ENCODE measurements at regions not wholly inside any gene's neighbourhood (a gene's known extent, or its start where the extent isn't known, plus 50 kb on each side); places are given as distances from the start of the nearest gene placed in this dataset.

DNA sequence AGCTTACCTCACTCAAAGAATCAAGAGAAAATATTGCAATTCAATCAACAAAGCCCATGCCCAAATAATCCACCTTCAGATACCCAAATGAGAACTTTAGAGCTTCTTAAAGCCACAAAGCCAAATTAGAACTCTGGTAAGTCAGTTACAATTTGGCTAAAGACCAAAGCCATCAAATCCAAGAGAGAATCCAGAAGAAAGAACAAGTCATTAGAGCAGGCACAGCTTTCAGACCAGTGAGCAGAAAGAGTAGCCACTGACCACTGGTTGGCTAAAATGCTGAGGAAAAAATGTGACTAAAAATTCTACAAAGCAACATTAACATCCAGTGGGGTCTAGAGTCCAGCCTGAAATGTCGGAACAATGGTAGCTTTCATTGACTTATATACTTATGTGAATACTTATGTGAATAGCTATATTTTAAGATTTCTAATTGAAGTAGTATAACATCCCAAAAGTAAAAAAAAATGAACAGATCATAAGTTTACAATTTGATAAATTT is 735.2 kb upstream of the TBX3 start:
- DNase-seq = no peak

- no peak for DNase-seq
These were observed 733.6 kb upstream of the TBX3 start for GRCh38 chr12:115417610-115418009.

- no peak for DNase-seq
These were observed 732.9 kb upstream of the TBX3 start for GRCh38 chr12:115416869-115417268.

DNA sequence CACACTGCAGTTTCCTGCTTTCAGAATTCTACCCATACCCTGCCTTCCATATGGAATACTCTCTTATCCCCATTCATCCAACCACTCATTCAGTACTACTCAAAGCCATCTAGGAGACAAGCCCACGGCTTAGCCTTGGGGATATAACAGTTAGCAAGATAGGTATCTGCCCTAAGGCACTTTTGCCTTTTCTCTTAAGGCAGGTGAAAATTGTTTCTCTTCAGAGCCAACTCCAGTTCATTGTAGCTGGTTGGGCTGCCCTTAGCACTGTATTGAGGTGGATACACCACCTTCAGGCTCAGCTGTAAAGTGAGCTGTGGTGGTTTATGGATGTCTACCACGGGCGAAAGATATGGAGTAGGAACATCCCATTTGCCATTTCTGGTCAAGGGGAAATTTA is 729.7 kb upstream of the TBX3 start:
- no peak for DNase-seq

- no peak for DNase-seq
These were observed 728.9 kb upstream of the TBX3 start for GRCh38 chr12:115412831-115413230.

DNA sequence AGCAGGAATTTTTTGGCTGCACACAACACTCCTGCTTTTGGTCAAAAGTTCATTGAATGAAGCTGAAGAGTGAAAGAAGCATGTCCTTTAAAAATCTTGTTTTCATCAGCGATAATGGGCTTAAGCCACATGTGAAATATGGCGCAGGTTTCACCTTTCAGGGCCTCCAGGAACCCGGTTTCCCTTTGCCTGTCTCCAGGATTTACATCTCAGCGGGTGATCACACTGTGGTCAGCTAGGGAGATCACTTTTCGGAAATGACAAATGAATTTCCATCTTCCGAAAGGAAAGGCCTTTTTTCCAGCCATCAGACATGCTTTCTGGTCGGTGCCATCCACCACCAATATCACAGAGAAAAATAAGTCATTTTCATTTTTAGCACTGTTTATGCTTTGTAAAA is 727.1 kb upstream of the TBX3 start:
- no peak for DNase-seq

DNA sequence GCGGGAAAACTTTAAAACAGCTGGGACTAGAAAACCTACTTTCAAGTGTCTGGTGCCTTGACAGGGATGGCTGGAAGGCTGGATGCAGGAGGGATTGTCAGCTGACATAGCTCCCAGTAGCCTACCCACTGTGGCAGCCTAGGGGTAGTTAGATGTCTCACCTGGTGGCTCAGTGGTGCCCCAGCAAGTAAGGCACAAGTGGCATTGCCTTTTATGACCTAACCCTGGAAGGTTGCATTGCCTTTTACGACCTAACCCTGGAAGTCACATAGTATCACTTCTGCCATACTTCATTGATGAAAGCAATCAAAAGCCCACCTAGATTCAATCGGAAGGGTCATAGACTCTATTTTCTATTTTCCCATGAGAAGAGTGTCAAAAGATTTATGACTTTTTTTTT is 724.7 kb upstream of the TBX3 start:
- no peak for DNase-seq

GRCh38 chr12:115407723-115408122 is 723.7 kb upstream of the TBX3 start:
- no peak for DNase-seq

- DNase-seq = no peak
These were observed 723.1 kb upstream of the TBX3 start for GRCh38 chr12:115407036-115407435.

DNA sequence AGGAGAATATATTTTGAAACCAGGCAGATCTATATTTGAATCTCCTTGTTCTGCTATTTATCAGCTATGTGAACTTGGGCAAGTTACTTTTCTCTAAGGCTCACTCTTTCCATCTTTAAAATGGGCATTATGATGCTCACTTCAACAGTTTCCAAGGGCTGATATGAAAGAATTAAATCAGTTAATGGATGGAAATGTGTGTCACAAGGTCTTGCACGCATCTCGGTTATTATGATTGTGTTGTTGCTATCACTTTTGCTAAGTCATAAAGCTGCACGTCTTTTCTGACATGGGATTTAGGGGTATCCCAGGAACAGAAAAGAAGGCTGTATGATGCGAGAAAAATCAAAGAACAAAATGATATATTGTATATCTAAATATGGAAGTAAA is 721.5 kb upstream of the TBX3 start:
- no peak for DNase-seq

DNA sequence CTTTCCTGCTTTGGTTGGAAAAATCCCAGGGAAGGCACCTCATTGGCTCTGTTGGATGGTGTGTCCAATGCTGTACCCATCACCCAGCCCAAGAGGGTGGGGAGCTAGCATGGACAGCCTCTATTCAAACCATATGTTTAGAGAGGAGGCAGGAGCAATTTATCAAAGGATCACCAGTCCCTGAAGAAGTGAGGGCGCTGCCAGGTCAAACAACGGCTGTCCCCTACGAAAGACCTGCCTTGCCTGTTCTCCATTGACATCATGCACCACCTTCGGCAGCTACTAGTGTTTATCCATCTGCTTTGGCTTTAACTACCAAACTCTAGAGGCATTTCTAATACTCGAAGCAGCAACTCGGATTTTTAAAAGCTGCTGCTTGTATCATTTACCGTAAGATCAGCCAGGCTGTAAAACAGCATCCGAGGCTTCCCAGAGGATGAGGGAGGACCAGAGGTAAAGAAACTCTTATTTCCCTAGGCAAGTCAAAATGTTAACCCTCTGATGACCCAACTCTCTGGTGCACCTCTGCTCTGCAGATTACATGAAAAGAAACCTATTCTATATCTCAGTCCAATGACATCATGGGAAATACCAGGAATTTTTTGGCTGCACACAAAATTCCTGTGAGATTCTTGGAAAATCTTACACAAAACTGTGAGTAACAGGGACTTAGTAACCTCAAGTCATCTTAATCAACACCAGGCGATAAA is 720.9 kb upstream of the TBX3 start:
- no peak for DNase-seq

DNA sequence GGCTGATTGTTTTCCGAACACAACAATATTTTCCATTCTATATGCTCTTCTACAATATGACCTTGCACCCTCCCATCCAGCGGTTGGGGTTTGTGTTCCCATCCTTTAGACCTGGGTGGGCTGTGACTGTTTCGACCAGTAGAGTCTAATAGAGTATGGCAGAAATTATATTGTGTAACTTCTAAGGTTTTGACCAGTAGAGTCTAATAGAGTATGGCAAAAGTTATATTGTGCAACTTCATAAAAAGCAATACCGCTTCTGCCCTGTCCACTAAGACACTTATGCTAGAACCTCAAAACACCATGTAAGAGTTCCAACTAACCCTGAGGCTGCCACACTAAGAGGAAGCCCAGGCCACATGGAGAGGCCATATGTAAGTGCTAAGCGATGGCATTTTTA is 719.7 kb upstream of the TBX3 start:
- DNase-seq = no peak

DNA sequence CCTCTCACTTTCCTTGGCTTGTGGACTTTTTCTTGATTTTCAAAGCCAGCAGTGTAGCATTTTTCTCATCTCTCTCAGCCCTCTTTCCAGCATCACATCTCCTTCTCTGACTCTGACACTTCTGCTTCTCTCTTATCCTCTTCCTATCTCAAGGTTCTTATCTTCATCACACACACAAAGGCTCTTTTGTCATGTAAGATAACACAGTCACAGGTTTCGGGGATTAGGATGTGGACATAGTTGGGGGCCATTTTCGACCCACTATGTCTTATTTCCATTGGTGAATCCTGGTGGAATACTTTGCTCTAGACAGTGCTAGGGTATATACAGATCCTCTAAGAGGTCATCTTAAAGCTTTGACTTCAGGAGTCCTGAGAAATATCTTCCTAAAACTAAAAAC is 719.3 kb upstream of the TBX3 start:
- no peak for DNase-seq

DNA sequence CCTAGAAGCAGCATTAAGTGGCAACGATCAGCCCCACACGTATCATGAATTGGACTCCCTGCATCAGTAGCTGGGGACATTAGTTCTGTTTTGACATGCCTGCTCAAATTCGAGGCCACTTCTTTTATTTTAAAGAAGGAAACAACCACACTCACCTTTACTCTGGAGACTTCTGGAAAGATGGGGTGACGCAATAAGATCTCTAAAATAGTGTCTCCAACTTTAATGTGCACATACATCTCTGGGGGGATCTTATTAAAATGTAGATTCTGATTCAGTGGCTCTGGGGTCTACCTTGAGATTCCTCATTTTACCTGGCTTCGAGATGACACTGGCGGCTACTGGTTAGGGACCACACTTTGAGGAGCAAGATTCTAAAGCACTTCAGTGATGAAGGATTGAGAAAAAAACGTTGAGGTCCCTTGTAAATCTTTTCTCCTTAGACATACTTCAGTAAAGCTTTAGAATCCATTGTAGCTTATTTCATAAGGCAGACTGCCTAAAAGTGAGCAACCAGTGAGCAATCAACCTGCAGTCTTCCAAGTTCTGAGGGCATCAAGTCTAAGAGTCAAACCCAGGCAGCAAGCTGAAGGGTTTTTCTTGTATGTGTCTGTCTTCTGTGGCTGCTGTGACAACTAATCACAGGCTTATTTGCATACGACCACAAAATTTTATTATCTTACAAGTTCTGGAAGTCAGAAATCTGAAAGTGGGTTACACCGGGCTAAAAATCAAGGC is 718.6 kb upstream of the TBX3 start:
- no peak for DNase-seq

DNA sequence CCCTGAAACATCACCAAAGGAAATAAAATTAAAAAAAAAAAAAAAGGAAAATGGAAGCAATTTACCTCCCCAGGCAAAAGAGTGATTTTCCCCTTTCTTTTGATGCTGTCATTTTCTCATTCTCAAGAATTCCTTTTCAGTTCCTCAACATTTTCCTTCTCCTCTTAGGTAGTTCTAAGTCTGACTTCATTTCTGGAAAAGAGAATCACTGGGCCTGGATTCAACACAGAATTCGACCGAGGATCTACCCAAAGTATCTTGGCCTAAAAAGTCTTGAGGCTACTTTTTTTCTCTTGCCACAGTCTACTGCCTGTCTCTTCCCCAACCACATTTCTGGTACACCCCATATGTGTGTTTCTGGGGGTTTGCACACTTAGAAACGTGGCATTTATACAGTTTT is 717.8 kb upstream of the TBX3 start:
- DNase-seq = no peak

DNA sequence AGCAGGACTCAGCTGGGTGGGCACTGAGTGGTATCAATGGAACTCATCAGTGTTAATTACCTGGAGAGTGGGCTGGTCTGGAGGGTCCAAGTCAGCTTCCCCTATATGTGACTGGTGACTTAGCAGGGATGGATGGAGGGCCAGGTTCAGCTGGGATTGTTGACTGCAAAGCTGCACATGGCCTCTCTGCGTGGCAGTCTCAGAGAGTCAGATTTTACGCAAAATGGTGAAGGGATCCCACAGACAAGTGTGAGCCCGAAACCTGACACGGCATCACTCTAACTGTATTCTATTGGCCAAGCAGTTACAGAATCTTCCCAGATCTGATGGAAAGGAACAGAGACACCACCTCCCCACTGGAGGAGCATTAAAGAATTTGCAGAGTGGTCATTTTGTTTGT is 716.0 kb upstream of the TBX3 start:
- DNase-seq = no peak

DNA sequence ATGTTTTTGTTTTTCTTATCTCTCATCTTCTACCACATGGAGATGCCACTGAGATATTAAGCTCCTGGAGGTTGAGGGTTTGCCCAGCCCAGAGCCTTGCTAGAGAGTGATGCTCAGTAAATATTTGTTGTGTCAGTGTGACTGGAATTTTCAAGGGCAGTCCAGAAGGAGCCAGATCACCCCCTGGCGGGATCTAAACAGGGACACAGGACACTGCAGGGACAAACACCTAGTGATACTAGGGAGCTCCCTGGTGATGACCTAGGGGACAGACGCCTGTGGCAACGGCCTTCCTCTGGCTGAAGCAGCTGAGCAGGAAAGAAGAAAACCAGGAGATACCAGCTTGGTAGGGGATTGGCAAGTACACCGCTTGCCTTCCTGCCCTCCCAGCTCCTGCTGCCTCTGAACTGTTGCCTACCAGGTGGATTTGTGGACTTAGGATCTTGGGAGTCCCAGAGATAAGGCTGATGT is 714.4 kb upstream of the TBX3 start:
- DNase-seq = peak; percentile 11

- DNase-seq = no peak
These were observed 712.6 kb upstream of the TBX3 start for GRCh38 chr12:115396567-115396966.

- DNase-seq = no peak
These were observed 710.7 kb upstream of the TBX3 start for GRCh38 chr12:115394496-115395220.

DNA sequence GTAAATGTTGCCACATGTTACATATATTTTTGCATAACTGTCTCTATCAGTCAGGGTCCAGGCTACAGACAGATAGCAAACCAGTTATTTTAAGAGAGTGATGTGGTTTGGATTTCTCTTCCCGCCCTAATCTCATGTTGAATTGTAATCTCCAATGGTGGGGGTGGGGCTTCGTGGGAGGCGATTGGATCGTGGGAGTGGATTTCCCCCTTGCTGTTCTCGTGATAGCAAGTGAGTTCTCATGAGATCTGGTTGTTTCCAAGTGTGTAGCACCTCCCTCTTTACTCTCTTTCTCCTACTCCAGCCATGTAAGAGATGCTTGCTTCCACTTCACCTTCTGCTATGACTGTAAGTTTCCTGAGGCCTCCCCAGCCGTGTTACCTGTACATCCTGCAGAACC is 704.2 kb upstream of the TBX3 start:
- DNase-seq = peak; percentile 94

- peak; percentile 57 for DNase-seq
These were observed 703.5 kb upstream of the TBX3 start for GRCh38 chr12:115387467-115387901.

DNA sequence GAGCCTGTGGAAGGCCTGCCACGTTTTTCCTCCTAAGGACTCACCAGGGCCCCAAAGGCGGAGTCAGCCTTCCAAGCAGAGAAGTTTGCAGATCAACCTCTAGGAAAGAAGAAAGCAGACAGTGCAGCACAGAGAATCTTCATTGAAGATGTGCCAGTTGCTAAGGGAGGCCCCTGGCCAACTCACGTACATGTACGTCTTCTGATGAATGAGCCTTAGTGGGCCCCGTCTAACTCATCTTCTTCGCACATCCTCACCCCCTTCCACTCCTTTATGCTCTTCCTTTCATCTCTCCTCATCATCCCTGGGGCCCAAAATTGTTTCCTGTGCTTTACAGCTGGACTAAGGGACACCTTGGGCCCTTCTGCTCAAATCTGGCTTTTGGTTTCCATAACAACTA is 703.0 kb upstream of the TBX3 start:
- DNase-seq = no peak

DNA sequence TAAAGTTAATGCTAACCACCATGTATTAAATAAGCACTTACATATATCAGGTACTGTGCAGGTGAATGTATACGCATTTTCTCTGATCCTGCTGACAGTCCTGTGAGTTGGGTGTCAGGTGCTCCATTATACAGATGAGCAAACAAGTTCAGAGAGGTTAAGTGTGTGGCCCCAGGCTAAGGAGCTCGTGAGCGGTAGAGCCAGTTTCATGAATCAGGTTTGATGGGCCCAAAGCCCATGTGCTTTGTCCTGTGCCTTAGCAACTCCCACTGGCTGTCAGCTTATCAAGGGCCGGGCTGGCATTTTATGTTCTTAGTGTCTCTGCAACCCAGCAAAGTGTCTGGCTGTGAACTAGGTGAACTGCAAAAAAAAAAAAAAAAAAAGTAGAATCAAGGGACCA is 701.2 kb upstream of the TBX3 start:
- no peak for DNase-seq

DNA sequence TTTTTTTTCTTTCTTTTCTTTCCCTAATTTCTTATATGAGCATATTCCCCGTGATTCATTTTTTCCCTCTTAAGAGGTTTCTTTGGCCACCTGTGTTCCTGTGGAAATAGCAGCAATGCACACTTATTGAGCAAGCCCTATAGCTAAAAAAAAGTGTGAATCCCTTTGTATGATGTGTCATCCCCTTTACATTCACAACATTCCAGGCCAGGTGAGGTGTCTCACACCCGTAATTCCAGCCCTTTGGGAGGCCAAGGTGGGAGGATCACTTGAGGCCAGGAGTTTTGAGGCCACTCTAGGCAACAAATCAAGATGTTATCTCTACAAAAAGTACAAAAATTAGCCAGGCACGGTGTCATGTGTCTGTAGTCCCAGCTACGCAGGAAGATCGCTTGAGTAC is 700.4 kb upstream of the TBX3 start:
- no peak for DNase-seq
